HG03469 (cell line): ENCODE measurements at regions not wholly inside any gene's neighbourhood (a gene's known extent, or its start where the extent isn't known, plus 50 kb on each side); places are given as distances from the start of the nearest gene placed in this dataset.

ENCODE experiments used
- ATAC-seq: cut with Tn5 transposase; IDR thresholded peaks from one replicate; pipeline ENCODE4 v1.9.1; 2021; ENCODE audit warnings: mild to moderate bottlenecking, moderate library complexity, moderate number of reproducible peaks; ENCODE audit not compliant: unreplicated experiment

GRCh38 chr4:53656421-53656981 is 65.2 kb upstream of the LNX1 start:
- ATAC-seq: no peak

- no peak for ATAC-seq
Observed at GRCh38 chr4:53654300-53654758, 63.0 kb upstream of the LNX1 start.

- ATAC-seq: peak; percentile 45
Observed at GRCh38 chr4:53653484-53654053, 62.3 kb upstream of the LNX1 start.

- ATAC-seq: no peak
Observed at GRCh38 chr4:53651156-53651735, 60.0 kb upstream of the LNX1 start.

- ATAC-seq: no peak
Observed at GRCh38 chr4:53649357-53649756, 58.1 kb upstream of the LNX1 start.

- ATAC-seq: no peak
Observed at GRCh38 chr4:53647547-53647946, 56.3 kb upstream of the LNX1 start.

GRCh38 chr4:53646795-53647194 is 55.5 kb upstream of the LNX1 start:
- no peak for ATAC-seq

- ATAC-seq: no peak
Observed at GRCh38 chr4:53645108-53645507, 53.8 kb upstream of the LNX1 start.

GRCh38 chr4:53644607-53645006 is 53.3 kb upstream of the LNX1 start:
- no peak for ATAC-seq
